Fibroblast of upper back skin (primary cell): ENCODE measurements at regions not wholly inside any gene's neighbourhood (a gene's known extent, or its start where the extent isn't known, plus 50 kb on each side); places are given as distances from the start of the nearest gene placed in this dataset.
"Not testable (repeated sequence)": the region's sequence is repeated elsewhere in the genome, so short reads cannot be mapped to it uniquely, and the experiment has no call there.

Source experiments
- DNase-seq: peaks from one replicate; pipeline ENCODE4 v3.0.0-alpha.2; 2013

GRCh38 chr6:146908786-146909185, 295.4 kb upstream of the STXBP5 start:
- no peak for DNase-seq

DNA sequence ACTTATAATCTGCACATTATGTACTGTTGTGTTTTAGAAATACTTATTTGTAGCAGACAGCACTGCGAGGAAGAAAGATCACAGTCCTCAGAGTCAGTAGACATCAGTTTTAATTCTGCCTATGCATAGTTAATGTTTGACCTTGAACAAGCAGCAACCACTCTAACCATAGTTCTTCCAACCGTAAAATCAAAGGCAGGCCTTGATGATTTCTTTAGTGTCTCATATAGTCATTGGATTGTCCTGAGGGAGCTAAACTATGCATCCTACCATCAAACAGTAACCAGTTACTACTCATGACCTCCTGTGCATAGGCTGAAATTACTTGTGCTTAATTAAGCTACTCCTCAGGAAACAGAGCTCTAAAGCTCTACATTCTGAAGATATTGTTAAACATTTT, 294.8 kb upstream of the STXBP5 start:
- no peak for DNase-seq

DNA sequence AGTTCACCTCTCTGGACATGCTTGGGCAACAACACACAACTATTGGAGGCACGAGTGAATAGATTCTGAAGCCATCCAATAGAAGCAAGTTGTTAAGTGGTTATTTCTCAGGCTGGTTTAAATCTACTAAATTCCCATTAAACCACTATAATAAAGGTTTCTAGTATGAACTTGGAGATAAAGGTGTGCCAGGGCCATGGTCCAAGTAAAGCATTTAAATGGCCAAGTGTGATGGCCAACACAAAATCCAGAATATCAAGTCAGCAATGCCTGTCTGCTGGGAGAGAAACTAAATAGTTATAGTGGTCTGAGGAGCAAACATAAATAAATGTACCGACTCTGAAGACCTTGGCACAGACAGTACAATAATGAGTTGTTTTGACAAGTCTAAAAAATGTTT, 294.3 kb upstream of the STXBP5 start:
- DNase-seq = no peak

DNA sequence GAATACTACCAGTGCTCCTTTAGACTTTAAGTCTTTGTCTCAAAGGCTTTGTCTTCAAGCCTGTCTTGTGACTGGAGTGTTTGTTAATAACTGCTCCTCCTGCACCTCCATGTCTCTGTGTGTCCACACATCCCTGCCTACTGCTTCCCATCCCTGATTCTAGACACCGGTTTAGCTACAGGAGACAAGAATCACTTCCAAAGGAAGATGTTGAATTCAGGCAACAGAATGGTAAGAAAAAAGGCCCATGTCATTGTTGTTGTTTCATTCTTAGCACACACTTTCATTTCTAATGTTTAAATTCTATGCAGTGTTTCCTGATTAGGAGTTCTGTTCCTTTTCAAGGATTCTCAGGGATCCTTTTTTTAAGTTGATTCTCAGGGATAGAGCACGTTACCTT, 293.6 kb upstream of the STXBP5 start:
- DNase-seq = no peak

GRCh38 chr6:146911635-146912215, 292.5 kb upstream of the STXBP5 start:
- DNase-seq = no peak

- DNase-seq = no peak
Observed at GRCh38 chr6:146912730-146913685, 291.2 kb upstream of the STXBP5 start.

GRCh38 chr6:146913842-146914488, 290.3 kb upstream of the STXBP5 start:
- DNase-seq = peak; percentile 99

DNA sequence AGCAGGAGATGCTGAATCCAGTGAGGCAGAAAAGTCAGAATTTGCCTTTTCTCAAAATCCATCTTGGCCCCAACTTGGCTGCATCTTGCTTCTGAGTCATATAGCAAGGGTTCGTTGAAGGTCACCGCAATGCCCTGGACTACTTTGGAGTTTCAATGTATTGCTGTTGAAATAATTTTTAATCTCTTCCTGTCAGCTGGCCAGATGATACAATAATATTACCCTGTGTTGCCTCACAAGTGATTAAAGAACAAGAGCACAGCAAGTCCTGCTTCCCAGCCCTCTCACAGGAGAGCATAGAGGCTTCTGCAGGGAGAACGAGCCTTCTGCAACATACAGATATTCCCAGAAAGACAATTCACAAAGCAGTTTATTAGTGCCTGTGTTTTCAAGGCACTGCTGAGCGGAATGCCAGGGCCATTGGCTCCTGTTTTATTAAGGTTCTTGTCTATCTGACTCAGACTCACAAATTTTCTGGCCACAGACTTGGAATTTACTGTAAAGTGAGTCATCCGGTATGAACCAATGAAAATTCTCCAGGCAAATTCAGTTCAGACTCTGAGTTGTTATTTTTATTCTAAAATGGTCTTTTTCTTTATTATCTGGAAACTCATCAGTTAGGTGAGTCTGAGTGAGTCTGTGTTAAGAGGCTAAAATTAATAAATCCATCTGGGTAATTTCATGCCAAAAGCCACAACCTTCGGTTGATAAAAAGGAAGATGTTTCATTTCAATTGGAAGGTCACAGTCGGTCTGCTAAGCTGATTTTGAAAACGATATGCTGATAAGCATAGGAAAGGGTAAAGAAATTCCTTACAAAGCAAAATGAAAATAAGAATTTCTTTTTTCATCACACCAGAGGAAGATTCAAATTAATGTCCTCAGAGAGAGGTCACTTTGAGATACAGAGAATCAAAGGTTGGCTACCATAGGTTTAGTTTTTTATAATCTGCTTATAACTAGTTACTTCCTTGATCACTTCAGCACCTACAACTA, 289.4 kb upstream of the STXBP5 start:
- peak; percentile 99 for DNase-seq

DNA sequence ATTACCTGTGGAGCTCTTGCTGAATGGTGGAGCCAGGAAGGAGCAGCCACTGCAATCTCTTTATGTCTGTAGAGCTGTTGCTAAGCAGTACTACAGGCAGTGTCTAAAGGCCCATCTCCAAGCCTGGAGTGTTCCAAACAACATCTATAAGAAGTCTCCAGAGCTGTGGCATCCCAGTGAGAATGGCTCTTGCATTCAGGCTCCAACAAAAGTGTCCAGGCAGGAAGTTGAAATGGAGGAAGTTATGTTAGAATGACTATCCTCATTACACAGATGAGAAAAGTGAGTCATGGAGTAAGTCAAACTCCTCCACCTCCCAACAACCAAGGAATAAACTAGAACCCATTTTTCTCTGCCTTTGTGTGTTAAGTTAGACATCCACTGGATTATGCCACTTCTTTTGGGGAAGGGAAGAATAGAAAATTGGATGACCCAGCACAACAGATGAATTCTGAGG, 288.5 kb upstream of the STXBP5 start:
- peak; percentile 54 for DNase-seq

DNA sequence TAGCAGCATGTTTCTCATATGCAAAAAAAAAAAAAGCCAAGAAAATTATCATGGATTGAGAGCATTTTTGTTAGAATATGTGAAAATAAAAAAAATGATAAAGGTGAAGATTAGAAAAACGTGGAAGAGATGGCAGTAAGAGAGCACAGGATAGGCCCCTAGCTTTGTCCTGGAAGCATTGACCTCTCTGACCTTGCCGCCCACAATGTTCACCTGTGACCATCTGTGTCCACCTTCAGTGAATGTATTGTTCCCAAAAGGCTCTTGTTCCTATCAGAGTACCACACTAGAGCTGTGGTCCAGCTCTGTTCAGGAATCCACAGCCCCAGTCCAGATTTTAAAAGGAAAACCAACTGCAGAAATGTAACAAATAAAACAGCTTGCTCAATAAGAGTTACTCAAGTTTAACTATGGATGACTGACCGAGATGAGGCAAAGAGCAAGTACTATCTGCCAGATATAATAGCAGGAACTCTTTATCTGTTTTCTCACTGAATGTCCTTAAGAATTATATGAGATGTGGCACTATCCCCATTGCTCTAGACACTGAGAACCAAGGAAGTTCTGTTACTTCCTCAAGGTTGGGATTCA, 287.7 kb upstream of the STXBP5 start:
- DNase-seq = no peak

DNA sequence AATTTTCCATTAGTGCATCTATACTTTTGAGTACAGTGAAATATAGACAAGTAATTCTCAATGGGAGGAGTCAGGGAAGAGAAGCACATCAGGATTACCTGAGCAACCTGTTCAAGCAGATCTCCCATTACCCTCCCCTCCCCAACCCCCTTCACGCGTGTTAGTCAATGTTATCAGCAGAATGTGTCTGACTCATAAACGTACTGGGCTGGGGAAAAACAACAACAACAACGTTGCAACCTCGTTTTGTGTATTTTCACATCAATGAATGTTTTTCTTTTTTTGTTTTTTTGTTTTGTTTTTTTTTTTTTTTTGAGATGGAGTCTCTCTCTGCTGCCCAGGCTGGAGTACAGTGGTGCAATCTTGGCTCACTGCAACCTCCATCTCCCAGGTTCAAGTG, 287.0 kb upstream of the STXBP5 start:
- DNase-seq = no peak

DNA sequence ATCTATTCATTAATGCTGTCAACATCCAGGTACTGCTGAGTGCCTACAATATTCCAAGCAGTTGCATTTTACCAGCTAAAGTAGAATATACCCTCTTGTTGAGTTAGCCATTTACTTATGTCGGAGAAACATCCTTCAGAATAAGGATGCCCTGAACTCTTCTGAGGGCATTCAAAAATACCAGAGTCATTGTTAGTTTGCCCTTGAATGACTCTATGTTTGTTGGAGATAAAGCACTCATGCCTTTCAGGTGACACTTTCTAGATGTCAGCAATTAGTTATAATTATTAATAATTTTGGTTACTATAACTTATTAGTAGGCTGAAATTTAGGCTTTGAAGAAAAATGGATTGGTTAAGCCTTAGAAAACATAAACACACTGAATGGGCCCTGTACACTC, 286.2 kb upstream of the STXBP5 start:
- DNase-seq = no peak

DNA sequence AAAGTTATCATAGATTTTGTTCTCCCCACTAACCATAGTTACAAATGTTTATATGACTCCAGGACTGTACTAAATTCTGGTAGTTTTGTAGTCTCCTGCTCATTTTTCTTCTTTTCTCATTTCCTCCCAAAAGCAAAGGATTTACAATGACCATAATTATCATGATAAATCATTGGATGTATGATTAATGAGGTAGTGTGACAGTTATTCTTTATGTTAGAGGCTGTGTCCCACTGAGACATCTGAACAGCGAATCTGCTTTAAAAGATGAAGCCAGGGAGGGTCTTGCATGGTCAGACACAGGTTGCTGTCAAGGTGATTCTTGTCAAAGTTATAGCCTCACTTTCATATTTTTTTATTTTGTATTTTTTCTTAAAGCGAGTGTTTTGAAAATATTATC, 285.2 kb upstream of the STXBP5 start:
- no peak for DNase-seq

DNA sequence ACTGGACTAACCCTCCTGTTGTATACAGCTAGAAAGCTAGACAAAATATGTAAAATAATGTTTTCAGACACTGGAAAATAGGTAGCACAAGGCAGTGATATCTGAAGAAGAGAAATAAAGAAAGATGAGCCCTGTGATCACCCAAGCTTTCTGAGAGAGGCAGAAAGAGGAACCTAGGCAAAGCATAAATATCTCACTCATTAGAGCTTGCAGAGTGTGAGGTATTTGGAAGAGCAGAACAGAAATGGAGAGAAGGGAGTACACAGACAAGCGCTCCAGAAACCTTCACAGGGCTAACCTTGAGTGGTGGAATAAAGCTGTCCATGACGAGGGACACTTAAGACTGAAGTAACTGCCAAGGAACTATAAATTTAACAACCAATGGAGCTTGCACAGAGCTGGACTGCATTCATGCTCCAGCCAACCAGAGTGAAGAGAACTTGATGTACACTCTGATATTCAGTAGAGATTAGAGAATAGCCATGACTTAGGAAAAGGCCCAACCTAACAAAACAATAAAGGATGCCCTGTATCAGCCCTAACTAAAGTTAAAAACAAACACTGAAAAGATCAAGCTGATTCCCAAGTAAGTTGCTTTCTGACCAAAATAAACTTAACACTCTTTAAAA, 280.9 kb upstream of the STXBP5 start:
- no peak for DNase-seq

DNA sequence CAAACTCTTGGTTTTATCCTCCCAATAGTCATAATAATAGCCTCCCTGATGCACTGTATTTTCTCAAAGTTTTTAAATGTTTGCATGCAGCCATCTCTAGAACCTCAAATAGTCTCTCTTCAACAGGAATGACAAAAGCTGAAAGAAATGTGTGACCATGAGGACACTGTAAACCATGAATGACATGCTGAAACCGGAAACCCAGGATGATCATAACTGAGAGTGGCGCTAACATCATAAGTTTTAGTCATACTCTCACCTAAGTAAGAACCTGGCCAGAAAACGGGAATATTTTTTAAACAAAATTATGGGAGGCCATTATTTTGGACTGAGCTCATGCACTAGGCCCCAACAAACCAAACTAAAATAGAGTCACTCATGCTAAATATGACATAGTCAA, 278.4 kb upstream of the STXBP5 start:
- DNase-seq = no peak

DNA sequence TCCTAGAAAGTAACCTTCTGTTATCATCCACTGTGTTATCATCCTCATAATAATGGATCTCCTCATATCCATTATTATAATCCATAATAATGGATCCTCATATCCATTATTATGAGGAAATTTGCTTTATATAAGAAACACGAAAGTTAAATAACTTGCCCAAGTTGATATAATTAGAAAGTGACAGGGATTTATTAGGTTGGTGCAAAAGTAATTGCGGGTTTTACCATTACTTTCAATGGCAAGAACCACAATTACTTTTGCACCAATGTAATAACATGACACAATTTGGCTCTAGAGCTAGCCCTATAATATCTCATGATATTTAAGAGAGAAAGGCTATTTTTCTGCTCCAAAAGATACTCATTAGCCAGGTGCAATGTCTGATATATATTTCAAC, 275.7 kb upstream of the STXBP5 start:
- DNase-seq = no peak

GRCh38 chr6:146931214-146931613, 273.0 kb upstream of the STXBP5 start:
- no peak for DNase-seq

- no peak for DNase-seq
Observed at GRCh38 chr6:146937316-146937715, 266.9 kb upstream of the STXBP5 start.

- no peak for DNase-seq
Observed at GRCh38 chr6:146938266-146938665, 266.0 kb upstream of the STXBP5 start.

GRCh38 chr6:146939456-146939855, 264.8 kb upstream of the STXBP5 start:
- not testable (repeated sequence) for DNase-seq

DNA sequence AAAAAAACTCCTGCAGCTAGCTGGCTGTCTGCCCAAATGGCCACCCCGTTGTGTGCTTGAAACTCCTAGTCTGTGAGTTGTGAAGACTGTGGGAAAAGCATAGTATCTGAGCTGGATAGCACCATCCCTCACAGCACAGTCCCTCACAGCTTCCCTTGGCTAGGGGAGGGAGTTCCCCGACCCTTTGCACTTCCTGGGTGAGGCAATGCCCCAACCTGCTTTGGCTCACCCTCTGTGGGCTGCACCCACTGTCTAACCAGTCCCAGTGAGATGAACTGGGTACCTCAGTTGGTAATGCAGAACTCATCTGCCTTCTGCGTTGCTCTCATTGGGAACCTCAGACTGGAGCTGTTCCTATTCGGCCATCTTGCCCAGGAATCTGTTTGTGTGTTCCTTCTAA, 260.6 kb upstream of the STXBP5 start:
- DNase-seq = no peak

GRCh38 chr6:146944077-146944476, 260.1 kb upstream of the STXBP5 start:
- no peak for DNase-seq
